Ovary (tissue), 7 donors: ENCODE measurements at regions not wholly inside any gene's neighbourhood (a gene's known extent, or its start where the extent isn't known, plus 50 kb on each side); places are given as distances from the start of the nearest gene placed in this dataset.

Experiments
- DNase-seq, 5 donors: peaks; one replicate each; pipeline ENCODE4 v3.0.0-alpha.2; 2019 to 2020
- H3K27ac ChIP-seq, 2 donors: fragments of 200-600 bp; one replicate each; pipeline versions ENCODE4 v1.5.1 to v1.8.0; 2019 to 2022
- H3K27me3 ChIP-seq: fragments of 200-600 bp; one replicate; pipeline ENCODE4 v1.8.0; 2022
- H3K36me3 ChIP-seq: fragments of 200-600 bp; sonication (generic); one replicate; pipeline ENCODE4 v1.5.1; 2019
- H3K4me1 ChIP-seq: one replicate; pipeline ENCODE4 v1.8.1; 2013; ENCODE audit warnings: mild to moderate bottlenecking, moderate library complexity; ENCODE audit not compliant: insufficient read depth
- H3K4me3 ChIP-seq: fragments of 200-600 bp; sonication (generic); one replicate; pipeline ENCODE4 v1.5.1; 2017
- H3K9me3 ChIP-seq, 2 donors: fragments of 200-600 bp in 1 of 2; sonication (generic) in 1 of 2; one replicate each; pipeline versions ENCODE4 v1.5.1 to v1.8.1; 2013 to 2019; ENCODE audit warnings: mild to moderate bottlenecking in 1 of 2, moderate library complexity in 1 of 2
- EP300 ChIP-seq: sonication (generic); formaldehyde crosslinking; IDR thresholded peaks from one replicate; pipeline ENCODE4 v1.6.1; 2017; ENCODE audit warnings: antibody characterized with exemption
- POLR2A ChIP-seq: fragments of 450-650 bp; IDR thresholded peaks from one replicate; pipeline ENCODE4 v1.6.1; 2017; ENCODE audit warnings: antibody characterized with exemption, mild to moderate bottlenecking, moderate library complexity
- WGBS, 3 donors: extraction: QIAGEN DNeasy Blood & Tissue Kit in 1 of 3; methylation state at CpG; one replicate each; pipeline versions ENCODE4 v1.1.5 to v1.1.7; 2013 to 2017; 5-methylcytosine and 5-hydroxymethylcytosine counted together
- intact Hi-C, 4 donors: fragments of 100-400 bp; cut with DNase I; formaldehyde crosslinking; loops; one replicate each; pipeline versions ENCODE4 v1.11.0 to v1.15.1; 2022 to 2023
- TF ChIP-seq, protein P1 (sequence below), 3 donors: fragments of 450-650 bp in 2 of 3; fragments of 200-600 bp in 1 of 3; IDR thresholded peaks; one replicate each; pipeline versions ENCODE4 v1.5.1 to v1.8.0; 2016 to 2022; ENCODE audit warnings: antibody characterized with exemption in 3 of 3, mild to moderate bottlenecking in 1 of 3
- donor health status: DM: no; HTN: no; CAD: no; lungs with moderate emphysema.
- donor health status: DM: no; HTN: no; CAD: no.
- donor health status: Bipolar disorder and iron deficiency.
- donor health status: DM: no; HTN: no; CAD: no.
- donor health status: DM: yes; HTN: yes; CAD: no.

DNA sequence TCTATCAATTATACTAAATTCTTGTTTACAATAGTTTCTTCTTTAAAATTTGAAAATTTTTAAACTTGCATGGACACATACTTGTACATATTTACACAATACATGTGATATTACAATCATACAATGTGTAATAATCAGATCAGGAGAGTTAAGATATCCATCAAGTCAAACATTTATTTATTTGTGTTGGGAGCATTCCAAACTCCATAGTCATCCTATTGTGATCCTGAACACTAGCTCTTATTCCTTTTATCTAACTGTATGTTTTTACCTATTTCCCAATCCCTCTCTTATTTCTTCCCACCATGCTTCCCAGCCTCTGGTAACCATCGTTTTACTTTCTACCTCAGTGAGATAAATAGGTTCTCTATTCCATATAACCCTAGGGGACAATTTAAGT, 1219.2 kb downstream of the ZPLD1 start:
- Histone ChIP-seq H3K9me3 (no peaks in the 10 kb centered on the region), H3K27me3 (no peaks in the 10 kb centered on the region), H3K36me3 (no peaks in the 10 kb centered on the region), H3K4me3 (no peak overlapping the region), H3K27ac (no peak overlapping the region), H3K4me1 (no peaks in the 10 kb centered on the region)
- no peak for DNase-seq
- intact Hi-C loops, result loop anchor here in 1 of 4 donors (5.0 kb wide), 1 partner anchor 1182 kb away; no protein-coding TSS in a partner anchor
- TF ChIP-seq POLR2A (no peak), EP300 (no peak)
- TF ChIP-seq, protein P1, sequence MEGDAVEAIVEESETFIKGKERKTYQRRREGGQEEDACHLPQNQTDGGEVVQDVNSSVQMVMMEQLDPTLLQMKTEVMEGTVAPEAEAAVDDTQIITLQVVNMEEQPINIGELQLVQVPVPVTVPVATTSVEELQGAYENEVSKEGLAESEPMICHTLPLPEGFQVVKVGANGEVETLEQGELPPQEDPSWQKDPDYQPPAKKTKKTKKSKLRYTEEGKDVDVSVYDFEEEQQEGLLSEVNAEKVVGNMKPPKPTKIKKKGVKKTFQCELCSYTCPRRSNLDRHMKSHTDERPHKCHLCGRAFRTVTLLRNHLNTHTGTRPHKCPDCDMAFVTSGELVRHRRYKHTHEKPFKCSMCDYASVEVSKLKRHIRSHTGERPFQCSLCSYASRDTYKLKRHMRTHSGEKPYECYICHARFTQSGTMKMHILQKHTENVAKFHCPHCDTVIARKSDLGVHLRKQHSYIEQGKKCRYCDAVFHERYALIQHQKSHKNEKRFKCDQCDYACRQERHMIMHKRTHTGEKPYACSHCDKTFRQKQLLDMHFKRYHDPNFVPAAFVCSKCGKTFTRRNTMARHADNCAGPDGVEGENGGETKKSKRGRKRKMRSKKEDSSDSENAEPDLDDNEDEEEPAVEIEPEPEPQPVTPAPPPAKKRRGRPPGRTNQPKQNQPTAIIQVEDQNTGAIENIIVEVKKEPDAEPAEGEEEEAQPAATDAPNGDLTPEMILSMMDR (IDR thresholded peaks at IDR 0.05), result no peak
- 77 to 80% (median 79%) methylated on average over 1 of the region's 1 CpG for WGBS, 3 donors

DNA sequence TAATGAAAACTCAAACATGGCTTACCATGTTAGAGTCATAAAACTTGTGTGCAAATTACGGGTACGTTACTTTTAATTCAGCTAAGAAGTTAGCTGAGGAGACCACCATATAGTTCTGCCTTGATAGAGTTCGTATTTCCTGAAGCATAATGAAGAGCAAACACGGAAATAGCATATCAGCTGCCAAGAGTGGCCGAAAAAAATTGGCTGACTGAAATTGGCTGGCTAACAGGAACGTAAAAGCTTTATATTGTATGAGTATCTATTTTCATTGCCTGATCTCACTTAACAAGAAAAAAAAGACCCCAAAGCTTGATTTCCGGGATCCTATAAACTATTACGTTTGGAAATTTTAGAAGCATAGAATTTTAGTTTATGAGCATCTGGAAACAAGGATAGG, 1222.9 kb downstream of the ZPLD1 start:
- whole genome bisulfite sequencing, 3 donors, result 34 to 56% (median 54%) methylated on average over 8 of the region's 8 CpGs
- Histone ChIP-seq H3K4me3 (no peak overlapping the region), H3K36me3 (no peaks in the 10 kb centered on the region), H3K9me3 (no peaks in the 10 kb centered on the region), H3K27me3 (no peaks in the 10 kb centered on the region), H3K4me1 (no peaks in the 10 kb centered on the region), H3K27ac (no peak overlapping the region)
- intact Hi-C loops, result no loop called here
- no peak for TF ChIP-seq POLR2A
- no peak for TF ChIP-seq EP300
- TF ChIP-seq, protein P1 (IDR thresholded peaks at IDR 0.05), result no peak
- no peak for DNase-seq

DNA sequence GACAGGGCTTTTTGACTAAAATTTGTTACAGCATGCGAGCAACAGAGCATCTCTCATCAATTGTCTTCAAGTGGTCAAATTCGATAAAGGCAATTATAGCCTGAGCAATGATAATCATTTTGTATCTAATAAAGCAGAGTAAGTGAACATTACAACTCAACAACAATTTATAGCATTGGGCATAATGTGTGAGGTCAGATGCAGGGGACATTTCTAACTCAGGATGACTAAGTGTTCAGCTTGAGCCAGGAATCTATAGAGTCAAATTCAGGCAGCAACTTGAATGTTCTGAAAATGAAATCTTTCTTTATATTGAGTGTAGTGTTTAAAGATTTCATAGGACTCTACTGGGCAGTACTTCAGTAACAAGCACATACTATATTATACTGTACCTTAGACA, 1226.0 kb downstream of the ZPLD1 start:
- TF ChIP-seq POLR2A, result no peak
- TF ChIP-seq, protein P1 (IDR thresholded peaks at IDR 0.05), result no peak
- no peak for TF ChIP-seq EP300

DNA sequence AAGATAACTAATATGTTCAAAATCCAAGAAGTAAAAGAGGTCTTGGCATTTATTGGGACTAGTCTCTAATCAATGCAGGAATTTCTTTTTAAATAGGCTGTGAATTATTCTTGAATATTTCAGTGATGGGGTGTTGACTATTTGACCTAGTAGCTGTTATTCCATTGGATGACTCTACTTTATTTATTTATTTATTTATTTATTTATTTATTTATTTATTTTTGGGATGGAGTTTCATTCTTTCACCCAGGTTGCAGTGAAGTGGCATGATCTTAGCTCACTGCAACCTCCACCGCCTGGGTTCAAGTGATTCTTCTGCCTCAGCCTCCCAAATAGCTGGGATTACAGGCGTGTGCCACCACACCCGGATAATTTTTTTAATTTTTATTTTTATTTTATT, 1227.8 kb downstream of the ZPLD1 start:
- Histone ChIP-seq H3K4me3 (no peak overlapping the region), H3K27ac (no peak overlapping the region), H3K4me1 (no peaks in the 10 kb centered on the region), H3K9me3 (no peaks in the 10 kb centered on the region), H3K27me3 (no peaks in the 10 kb centered on the region), H3K36me3 (no peaks in the 10 kb centered on the region)
- intact Hi-C loops, result no loop called here
- WGBS, 3 donors, result 95 to 97% (median 97%) methylated on average over 3 of the region's 3 CpGs
- DNase-seq, result no peak
- TF ChIP-seq, protein P1 (IDR thresholded peaks at IDR 0.05), result no peak
- TF ChIP-seq EP300 (no peak), POLR2A (no peak)

More for the DNA sequence above, 1226.0 kb downstream of the ZPLD1 start:
- DNase-seq, result no peak
- Histone ChIP-seq H3K4me1 (no peaks in the 10 kb centered on the region), H3K9me3 (no peaks in the 10 kb centered on the region), H3K27me3 (no peaks in the 10 kb centered on the region), H3K36me3 (no peaks in the 10 kb centered on the region), H3K27ac (no peak overlapping the region), H3K4me3 (no peak overlapping the region)
- WGBS, 3 donors, result 91 to 97% (median 92%) methylated on average over 2 of the region's 2 CpGs
- intact Hi-C loops, result no loop called here
